GM12878 (cell line): ENCODE measurements at regions not wholly inside any gene's neighbourhood (a gene's known extent, or its start where the extent isn't known, plus 50 kb on each side); places are given as distances from the start of the nearest gene placed in this dataset.

ENCODE experiments used
- EED ChIP-seq: sonication (generic); IDR thresholded peaks from 2 replicates; pipeline ENCODE4 v1.6.1; 2016; ENCODE audit warnings: antibody characterized with exemption, low read depth
- RAD21 ChIP-seq: IDR thresholded peaks from 2 replicates; pipeline ENCODE4 v1.6.1; 2011; ENCODE audit warnings: mild to moderate bottlenecking, low read depth, low read length, moderate library complexity; ENCODE audit not compliant: insufficient read depth
- SRF ChIP-seq, 2 experiments: IDR thresholded peaks; 2 replicates each; pipeline ENCODE4 v1.6.1; 2011; ENCODE audit warnings: low read depth in 2 of 2, low read length in 2 of 2, mild to moderate bottlenecking in 1 of 2, moderate library complexity in 1 of 2
- TF ChIP-seq, protein P1 (sequence below): fragments of 450-650 bp; IDR thresholded peaks from 2 replicates; pipeline ENCODE4 v1.6.1; 2017; ENCODE audit warnings: mild to moderate bottlenecking, moderate library complexity
- TF ChIP-seq, protein P2 (sequence below): IDR thresholded peaks from 2 replicates; pipeline ENCODE4 v1.6.1; 2011; ENCODE audit warnings: low read depth, mild to moderate bottlenecking, low read length, moderate library complexity, borderline replicate concordance; ENCODE audit errors: extremely low read depth
- TF ChIP-seq, protein P3 (sequence below): fragments of 450-650 bp; IDR thresholded peaks from 2 replicates; pipeline ENCODE4 v1.6.1; 2016; ENCODE audit warnings: mild to moderate bottlenecking
- TF ChIP-seq, protein P4 (sequence below): IDR thresholded peaks from 2 replicates; pipeline ENCODE4 v1.6.1; 2011; ENCODE audit warnings: borderline replicate concordance, low read depth, mild to moderate bottlenecking, moderate library complexity, low read length; ENCODE audit not compliant: insufficient read depth, poor library complexity, severe bottlenecking

DNA sequence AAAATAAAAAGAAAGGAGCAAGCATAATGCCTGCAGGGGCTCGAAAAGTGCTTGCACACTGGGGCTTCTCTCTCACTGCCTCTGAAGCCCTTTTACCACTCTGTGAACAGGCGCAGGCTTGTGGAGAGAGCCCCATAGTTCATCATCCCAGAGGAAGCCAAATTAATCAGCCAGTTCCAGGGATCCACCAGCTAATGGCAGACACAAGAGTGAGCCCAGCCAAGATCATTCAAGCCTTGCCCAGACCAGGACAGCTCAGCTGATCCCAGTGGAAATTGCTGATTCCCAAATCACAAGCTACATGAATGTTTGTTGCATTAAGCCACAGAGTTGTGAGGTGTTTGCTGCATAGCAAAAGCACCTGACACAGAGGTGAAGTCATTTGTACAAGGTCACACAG is 135.3 kb downstream of the CHST1 start (continued):
- TF ChIP-seq, protein P1, sequence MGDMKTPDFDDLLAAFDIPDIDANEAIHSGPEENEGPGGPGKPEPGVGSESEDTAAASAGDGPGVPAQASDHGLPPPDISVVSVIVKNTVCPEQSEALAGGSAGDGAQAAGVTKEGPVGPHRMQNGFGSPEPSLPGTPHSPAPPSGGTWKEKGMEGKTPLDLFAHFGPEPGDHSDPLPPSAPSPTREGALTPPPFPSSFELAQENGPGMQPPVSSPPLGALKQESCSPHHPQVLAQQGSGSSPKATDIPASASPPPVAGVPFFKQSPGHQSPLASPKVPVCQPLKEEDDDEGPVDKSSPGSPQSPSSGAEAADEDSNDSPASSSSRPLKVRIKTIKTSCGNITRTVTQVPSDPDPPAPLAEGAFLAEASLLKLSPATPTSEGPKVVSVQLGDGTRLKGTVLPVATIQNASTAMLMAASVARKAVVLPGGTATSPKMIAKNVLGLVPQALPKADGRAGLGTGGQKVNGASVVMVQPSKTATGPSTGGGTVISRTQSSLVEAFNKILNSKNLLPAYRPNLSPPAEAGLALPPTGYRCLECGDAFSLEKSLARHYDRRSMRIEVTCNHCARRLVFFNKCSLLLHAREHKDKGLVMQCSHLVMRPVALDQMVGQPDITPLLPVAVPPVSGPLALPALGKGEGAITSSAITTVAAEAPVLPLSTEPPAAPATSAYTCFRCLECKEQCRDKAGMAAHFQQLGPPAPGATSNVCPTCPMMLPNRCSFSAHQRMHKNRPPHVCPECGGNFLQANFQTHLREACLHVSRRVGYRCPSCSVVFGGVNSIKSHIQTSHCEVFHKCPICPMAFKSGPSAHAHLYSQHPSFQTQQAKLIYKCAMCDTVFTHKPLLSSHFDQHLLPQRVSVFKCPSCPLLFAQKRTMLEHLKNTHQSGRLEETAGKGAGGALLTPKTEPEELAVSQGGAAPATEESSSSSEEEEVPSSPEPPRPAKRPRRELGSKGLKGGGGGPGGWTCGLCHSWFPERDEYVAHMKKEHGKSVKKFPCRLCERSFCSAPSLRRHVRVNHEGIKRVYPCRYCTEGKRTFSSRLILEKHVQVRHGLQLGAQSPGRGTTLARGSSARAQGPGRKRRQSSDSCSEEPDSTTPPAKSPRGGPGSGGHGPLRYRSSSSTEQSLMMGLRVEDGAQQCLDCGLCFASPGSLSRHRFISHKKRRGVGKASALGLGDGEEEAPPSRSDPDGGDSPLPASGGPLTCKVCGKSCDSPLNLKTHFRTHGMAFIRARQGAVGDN, result no peak
- TF ChIP-seq RAD21 (no peak), EED (no peak), SRF (IDR thresholded peaks at IDR 0.05; ENCODE audit: low read depth in 2 of 2, low read length in 2 of 2) (no peak)
- TF ChIP-seq, protein P2, sequence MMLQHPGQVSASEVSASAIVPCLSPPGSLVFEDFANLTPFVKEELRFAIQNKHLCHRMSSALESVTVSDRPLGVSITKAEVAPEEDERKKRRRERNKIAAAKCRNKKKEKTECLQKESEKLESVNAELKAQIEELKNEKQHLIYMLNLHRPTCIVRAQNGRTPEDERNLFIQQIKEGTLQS, result no peak
- TF ChIP-seq, protein P3, sequence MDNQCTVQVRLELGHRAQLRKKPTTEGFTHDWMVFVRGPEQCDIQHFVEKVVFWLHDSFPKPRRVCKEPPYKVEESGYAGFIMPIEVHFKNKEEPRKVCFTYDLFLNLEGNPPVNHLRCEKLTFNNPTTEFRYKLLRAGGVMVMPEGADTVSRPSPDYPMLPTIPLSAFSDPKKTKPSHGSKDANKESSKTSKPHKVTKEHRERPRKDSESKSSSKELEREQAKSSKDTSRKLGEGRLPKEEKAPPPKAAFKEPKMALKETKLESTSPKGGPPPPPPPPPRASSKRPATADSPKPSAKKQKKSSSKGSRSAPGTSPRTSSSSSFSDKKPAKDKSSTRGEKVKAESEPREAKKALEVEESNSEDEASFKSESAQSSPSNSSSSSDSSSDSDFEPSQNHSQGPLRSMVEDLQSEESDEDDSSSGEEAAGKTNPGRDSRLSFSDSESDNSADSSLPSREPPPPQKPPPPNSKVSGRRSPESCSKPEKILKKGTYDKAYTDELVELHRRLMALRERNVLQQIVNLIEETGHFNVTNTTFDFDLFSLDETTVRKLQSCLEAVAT, result no peak
- TF ChIP-seq, protein P4, sequence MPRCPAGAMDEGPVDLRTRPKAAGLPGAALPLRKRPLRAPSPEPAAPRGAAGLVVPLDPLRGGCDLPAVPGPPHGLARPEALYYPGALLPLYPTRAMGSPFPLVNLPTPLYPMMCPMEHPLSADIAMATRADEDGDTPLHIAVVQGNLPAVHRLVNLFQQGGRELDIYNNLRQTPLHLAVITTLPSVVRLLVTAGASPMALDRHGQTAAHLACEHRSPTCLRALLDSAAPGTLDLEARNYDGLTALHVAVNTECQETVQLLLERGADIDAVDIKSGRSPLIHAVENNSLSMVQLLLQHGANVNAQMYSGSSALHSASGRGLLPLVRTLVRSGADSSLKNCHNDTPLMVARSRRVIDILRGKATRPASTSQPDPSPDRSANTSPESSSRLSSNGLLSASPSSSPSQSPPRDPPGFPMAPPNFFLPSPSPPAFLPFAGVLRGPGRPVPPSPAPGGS, result no peak
